ENCODE measurements at regions not wholly inside any gene's neighbourhood (a gene's known extent, or its start where the extent isn't known, plus 50 kb on each side); places are given as distances from the start of the nearest gene placed in this dataset.

- Histone ChIP-seq H2AFZ (ENCODE audit: low read depth, low read length) (no peak overlapping the region), H3K4me1 (ENCODE audit: control insufficient read depth, extremely low read depth, insufficient read depth, low read length) (no peaks in the 10 kb centered on the region), H3K9me1 (replicated peaks; ENCODE audit: control insufficient read depth, extremely low read depth, insufficient read depth, low read length) (no peaks in the 10 kb centered on the region), H3K27me3 (ENCODE audit: control insufficient read depth in 2 of 2, insufficient read depth in 2 of 2, low read length in 2 of 2) (no peaks in the 10 kb centered on the region), H3K36me3 (ENCODE audit: control insufficient read depth in 2 of 2, extremely low read depth in 1 of 2, insufficient read depth in 2 of 2, low read length in 2 of 2) (no peaks in the 10 kb centered on the region), H4K20me1 (replicated peaks; ENCODE audit: control insufficient read depth, extremely low read depth, insufficient read depth, low read length) (no peaks in the 10 kb centered on the region), H3K4me3 (replicated peaks in 1 of 3; ENCODE audit: insufficient read depth in 1 of 3, low read depth in 1 of 3, low read length in 3 of 3) (no peak overlapping the region), H3K9me3 (replicated peaks; ENCODE audit: control insufficient read depth, insufficient read depth, low read length) (peaks cover 7% of the 10 kb centered on the region), H3K27ac (ENCODE audit: insufficient read depth, low read depth, low read length) (no peak overlapping the region), H3K4me2 (ENCODE audit: insufficient read depth, low read length) (no peak overlapping the region), H3K79me2 (ENCODE audit: control insufficient read depth, insufficient read depth, low read length) (no peaks in the 10 kb centered on the region), H3K9ac (replicated peaks; ENCODE audit: extremely low read depth, insufficient read depth, low read length) (no peak overlapping the region)
- intact Hi-C loops (cut with micrococcal nuclease) (no loop called here), dilution Hi-C loops (cut with MboI; ENCODE audit: extremely low pct_ligation_motif_present, low sequenced_read_pairs) (no loop called here)
- CTCF ChIA-PET = no interaction called here
- no TSS peak for BruUV-seq (replicated peaks)
- TF ChIP-seq FOS (IDR thresholded peaks at IDR 0.05; ENCODE audit: borderline replicate concordance, insufficient read depth, low read length) (no peak), CTCF (IDR thresholded peaks at IDR 0.05; ENCODE audit: extremely low read depth in 1 of 2, insufficient read depth in 1 of 2, low read depth in 1 of 2, low read length in 2 of 2) (no peak), MAX (IDR thresholded peaks at IDR 0.05; ENCODE audit: insufficient read depth, insufficient read length) (no peak), POLR2AphosphoS5 (IDR thresholded peaks at IDR 0.05; ENCODE audit: insufficient read depth, low read depth, low read length) (no peak), GATA2 (IDR thresholded peaks at IDR 0.05; ENCODE audit: insufficient read depth, insufficient read length, low read depth, low read length) (no peak), EZH2 (IDR thresholded peaks at IDR 0.05; ENCODE audit: borderline replicate concordance, low read depth, low read length, severe bottlenecking) (no peak), JUN (IDR thresholded peaks at IDR 0.05; ENCODE audit: borderline replicate concordance, insufficient read depth, insufficient read length, low read depth) (no peak), POLR2A (IDR thresholded peaks at IDR 0.05; ENCODE audit: low read depth, low read length) (no peak), MYC (IDR thresholded peaks at IDR 0.05; ENCODE audit: low read depth, low read length) (no peak)
- FAIRE-seq (no peak), DNase-seq (ENCODE audit: low read depth, low spot score) (no peak)
- POLR2A ChIA-PET = no interaction called here
These were observed 1287.7 kb downstream of the UQCRFS1 start for GRCh38 chr19:27925202-27925601.

All from endothelial cell of umbilical vein (primary cell).